ENCODE measurements at regions not wholly inside any gene's neighbourhood (a gene's known extent, or its start where the extent isn't known, plus 50 kb on each side); places are given as distances from the start of the nearest gene placed in this dataset.
"Not testable (repeated sequence)": the region's sequence is repeated elsewhere in the genome, so short reads cannot be mapped to it uniquely, and the experiment has no call there.

- no peak overlapping the region for H3K4me3 ChIP-seq (ENCODE audit: low read depth, low read length)
- TF ChIP-seq CTCF (IDR thresholded peaks at IDR 0.05; ENCODE audit: low read depth, low read length, missing control alignments) = no peak
- no peak for DNase-seq (ENCODE audit: low read depth)
Measured at GRCh38 chr1:157384258-157384657, 168.1 kb downstream of the FCRL5 start.

GRCh38 chr1:157382351-157382750, 170.0 kb downstream of the FCRL5 start:
- no peak for TF ChIP-seq CTCF (IDR thresholded peaks at IDR 0.05; ENCODE audit: low read depth, low read length, missing control alignments)
- no peak for DNase-seq (ENCODE audit: low read depth)
- no peak overlapping the region for H3K4me3 ChIP-seq (ENCODE audit: low read depth, low read length)

GRCh38 chr1:157380523-157380922, 171.8 kb downstream of the FCRL5 start:
- no peak overlapping the region for H3K4me3 ChIP-seq (ENCODE audit: low read depth, low read length)
- TF ChIP-seq CTCF (IDR thresholded peaks at IDR 0.05; ENCODE audit: low read depth, low read length, missing control alignments) = no peak
- DNase-seq (ENCODE audit: low read depth) = no peak

- peak; percentile 80 for TF ChIP-seq CTCF (IDR thresholded peaks at IDR 0.05; ENCODE audit: low read depth, low read length, missing control alignments)
- not testable (repeated sequence) for H3K4me3 ChIP-seq (ENCODE audit: low read depth, low read length); DNase-seq (ENCODE audit: low read depth)
Measured at GRCh38 chr1:157377280-157377713, 175.0 kb downstream of the FCRL5 start.

- H3K4me3 ChIP-seq (ENCODE audit: low read depth, low read length) = no peak overlapping the region
- no peak for DNase-seq (ENCODE audit: low read depth)
- no peak for TF ChIP-seq CTCF (IDR thresholded peaks at IDR 0.05; ENCODE audit: low read depth, low read length, missing control alignments)
Measured at GRCh38 chr1:157376681-157377080, 175.6 kb downstream of the FCRL5 start.

- not testable (repeated sequence) for H3K4me3 ChIP-seq (ENCODE audit: low read depth, low read length); DNase-seq (ENCODE audit: low read depth)
Measured at GRCh38 chr1:157372311-157372710, 180.0 kb downstream of the FCRL5 start.

GRCh38 chr1:157371826-157372225, 180.5 kb downstream of the FCRL5 start:
- no peak for DNase-seq (ENCODE audit: low read depth)
- no peak for TF ChIP-seq CTCF (IDR thresholded peaks at IDR 0.05; ENCODE audit: low read depth, low read length, missing control alignments)
- H3K4me3 ChIP-seq (ENCODE audit: low read depth, low read length) = no peak overlapping the region

- H3K4me3 ChIP-seq (ENCODE audit: low read depth, low read length) = no peak overlapping the region
- DNase-seq (ENCODE audit: low read depth) = no peak
- TF ChIP-seq CTCF (IDR thresholded peaks at IDR 0.05; ENCODE audit: low read depth, low read length, missing control alignments) = no peak
Measured at GRCh38 chr1:157371221-157371620, 181.1 kb downstream of the FCRL5 start.
